LNCAP (cell line): ENCODE measurements at regions not wholly inside any gene's neighbourhood (a gene's known extent, or its start where the extent isn't known, plus 50 kb on each side); places are given as distances from the start of the nearest gene placed in this dataset.

ENCODE experiments used
- TF ChIP-seq, protein P1 (sequence below): fragments of 450-650 bp; IDR thresholded peaks from 2 replicates; pipeline ENCODE4 v1.5.1; 2017; ENCODE audit warnings: mild to moderate bottlenecking

DNA sequence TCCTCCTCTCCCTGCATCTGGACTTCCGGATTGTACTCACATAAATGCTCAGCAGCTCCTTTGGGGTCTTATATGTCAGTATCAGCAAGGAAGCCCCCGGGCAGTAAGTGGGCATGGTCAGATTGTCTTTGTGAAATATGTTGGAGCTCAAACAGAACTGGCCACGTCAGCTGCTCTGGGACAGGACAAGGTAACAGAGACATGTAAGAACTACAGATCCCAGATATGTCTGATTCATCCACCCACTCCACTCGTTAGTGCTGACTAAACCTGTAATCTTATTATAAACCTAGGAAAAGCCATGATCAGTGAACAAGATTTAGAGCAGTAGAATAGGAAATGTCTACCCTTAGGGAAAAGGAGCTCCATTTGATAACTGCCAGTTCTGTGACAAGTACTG lies 561.8 kb downstream of the CETN3 start:
- TF ChIP-seq, protein P1, sequence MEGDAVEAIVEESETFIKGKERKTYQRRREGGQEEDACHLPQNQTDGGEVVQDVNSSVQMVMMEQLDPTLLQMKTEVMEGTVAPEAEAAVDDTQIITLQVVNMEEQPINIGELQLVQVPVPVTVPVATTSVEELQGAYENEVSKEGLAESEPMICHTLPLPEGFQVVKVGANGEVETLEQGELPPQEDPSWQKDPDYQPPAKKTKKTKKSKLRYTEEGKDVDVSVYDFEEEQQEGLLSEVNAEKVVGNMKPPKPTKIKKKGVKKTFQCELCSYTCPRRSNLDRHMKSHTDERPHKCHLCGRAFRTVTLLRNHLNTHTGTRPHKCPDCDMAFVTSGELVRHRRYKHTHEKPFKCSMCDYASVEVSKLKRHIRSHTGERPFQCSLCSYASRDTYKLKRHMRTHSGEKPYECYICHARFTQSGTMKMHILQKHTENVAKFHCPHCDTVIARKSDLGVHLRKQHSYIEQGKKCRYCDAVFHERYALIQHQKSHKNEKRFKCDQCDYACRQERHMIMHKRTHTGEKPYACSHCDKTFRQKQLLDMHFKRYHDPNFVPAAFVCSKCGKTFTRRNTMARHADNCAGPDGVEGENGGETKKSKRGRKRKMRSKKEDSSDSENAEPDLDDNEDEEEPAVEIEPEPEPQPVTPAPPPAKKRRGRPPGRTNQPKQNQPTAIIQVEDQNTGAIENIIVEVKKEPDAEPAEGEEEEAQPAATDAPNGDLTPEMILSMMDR: no peak

DNA sequence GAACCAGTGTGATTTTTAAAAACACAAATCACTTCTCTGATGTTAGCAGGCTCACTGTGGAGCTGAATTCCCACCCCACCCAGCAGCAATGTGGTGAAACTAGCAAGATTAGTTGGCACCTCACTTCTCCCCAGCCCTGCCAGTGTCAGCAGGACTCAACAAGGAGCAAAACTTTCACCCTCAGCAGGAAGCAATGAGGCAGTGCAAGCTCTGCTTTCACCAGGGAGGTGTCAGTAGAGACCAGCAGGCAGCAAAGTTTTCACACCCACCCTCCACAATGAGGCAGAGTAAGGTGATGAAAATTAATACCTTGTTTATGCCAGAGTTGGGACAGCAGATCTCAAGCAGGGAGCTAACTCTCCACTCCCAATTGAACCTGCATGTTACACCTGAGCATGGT lies 565.0 kb downstream of the CETN3 start:
- TF ChIP-seq, protein P1: no peak

DNA sequence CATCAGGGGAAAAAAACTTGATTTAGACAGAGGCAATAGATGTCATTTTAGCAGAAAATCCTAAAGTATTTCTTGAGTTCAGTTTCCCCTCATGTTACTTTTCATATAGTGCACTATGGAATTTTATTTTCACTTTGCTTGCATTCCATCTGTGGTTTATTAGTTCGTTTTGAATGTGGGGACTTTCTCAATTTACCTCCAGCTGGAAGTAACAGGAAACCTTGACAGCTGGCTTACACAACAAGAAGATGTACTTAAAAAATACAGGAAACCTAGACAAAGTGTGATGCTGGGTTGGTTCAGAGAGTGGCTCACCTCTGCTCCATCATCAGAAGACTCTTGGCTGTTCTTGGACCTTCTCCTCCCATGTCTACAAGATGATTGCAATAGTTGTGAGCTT lies 567.0 kb downstream of the CETN3 start:
- TF ChIP-seq, protein P1: no peak

DNA sequence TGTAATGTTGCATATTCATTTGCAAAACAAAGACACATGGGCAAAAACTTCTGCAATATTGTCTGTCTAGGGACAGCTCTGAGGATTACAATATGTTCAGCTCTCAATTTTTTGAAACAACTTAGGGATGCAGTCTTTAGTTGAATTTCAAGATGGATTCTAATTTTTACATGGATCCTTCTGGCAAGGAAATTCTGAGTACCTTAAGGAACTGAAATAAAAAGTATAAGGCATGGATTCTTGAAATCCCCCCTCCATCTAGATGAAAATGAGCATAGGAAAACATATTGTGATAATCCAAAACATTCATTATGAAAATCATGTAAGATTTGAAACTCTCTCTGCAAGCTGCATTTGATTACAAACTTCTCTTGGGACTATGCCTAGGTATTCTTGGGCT lies 568.6 kb downstream of the CETN3 start:
- TF ChIP-seq, protein P1: no peak

DNA sequence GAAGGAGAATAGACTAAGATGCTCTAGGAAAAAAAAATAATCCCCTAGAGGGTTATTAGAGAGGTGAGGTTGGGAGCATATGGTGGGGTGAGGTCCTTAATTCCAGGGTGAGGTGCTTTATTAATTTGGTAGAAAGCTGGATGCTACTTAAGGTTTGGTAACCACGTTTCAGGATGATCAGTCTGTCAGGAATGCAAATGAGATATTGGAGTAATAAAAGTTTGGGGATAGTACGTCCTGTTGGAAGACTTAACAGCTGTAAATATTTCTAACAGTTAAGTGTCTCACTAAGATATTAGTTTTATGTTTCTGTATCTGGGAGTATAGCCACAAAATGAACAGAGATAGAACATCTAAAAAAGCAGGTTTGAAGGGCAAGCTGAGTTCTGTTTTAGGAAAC lies 578.9 kb downstream of the CETN3 start:
- TF ChIP-seq, protein P1: no peak

DNA sequence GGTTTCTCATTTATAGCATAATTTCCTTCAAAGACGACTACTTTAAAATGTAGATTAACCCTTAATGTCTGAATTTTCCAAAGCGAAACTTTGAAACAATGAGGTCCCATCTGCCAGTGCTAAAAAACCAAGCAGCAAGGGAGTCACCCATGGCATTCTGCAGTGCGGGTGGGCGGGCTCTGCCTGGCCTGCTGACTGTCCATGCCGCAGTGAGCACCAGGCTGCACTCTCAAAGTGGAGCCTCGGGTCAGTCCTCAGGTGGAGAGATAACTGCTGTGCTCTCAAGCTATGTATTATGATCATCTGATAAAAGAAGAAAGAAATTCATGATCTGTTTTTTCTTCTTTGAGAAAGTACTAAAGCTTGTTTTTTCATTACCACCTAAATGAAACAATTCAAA lies 581.6 kb downstream of the CETN3 start:
- TF ChIP-seq, protein P1: no peak

DNA sequence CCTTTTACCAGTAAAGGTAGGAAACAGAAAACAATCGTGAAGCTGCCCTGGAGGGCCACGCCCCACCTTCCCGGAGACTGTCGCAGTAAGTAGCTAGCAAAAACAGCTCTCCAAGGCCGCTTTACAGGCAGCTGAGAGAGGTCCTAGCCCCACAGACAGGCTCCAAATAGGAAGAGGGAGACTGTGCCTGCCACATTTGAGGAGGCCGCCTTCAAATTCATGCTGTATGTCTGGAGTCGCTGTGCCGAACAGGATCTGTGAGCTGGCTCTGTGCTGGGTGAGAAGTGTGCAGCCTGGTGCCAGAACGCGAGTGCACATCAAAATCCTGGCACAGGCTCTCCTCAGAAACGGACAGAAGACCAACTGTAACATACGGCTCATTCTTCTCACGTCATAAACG lies 582.2 kb downstream of the CETN3 start:
- TF ChIP-seq, protein P1: no peak

DNA sequence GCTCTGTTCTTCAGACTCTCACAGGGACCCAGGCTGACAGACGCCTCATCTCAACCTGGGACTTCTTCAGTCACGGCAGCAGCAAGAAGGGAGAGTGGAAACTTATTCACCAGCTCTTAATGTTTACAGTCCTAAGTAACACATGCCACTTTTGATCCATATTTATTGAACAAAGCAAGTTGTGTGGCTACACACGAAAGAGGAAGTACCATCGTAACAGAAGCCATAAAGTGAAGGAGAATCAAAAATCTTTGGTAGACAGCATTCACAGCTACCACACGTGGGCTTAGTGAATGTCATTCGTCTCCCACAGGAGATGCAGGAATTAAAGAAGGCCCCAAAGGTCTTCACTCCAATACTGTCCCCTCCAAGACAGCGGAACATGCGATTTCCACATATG lies 582.6 kb downstream of the CETN3 start:
- TF ChIP-seq, protein P1: no peak
